Fibroblast of lung (primary cell): ENCODE measurements at regions not wholly inside any gene's neighbourhood (a gene's known extent, or its start where the extent isn't known, plus 50 kb on each side); places are given as distances from the start of the nearest gene placed in this dataset.

Experiments used
- CTCF ChIP-seq, 2 donors: IDR thresholded peaks in 1 of 2; conservative IDR thresholded peaks in 1 of 2; 1 replicate in 1 of 2; 2 replicates in 1 of 2; pipeline ENCODE4 v1.5.1; 2011 to 2012; ENCODE audit warnings: low read length in 2 of 2, control low read depth in 1 of 2, inconsistent platforms in 1 of 2, low read depth in 1 of 2, mild to moderate bottlenecking in 1 of 2
- EZH2 ChIP-seq: IDR thresholded peaks from 2 replicates; pipeline ENCODE4 v1.5.1; 2012; ENCODE audit warnings: low read length, control low read depth, mild to moderate bottlenecking; ENCODE audit errors: missing control alignments

DNA sequence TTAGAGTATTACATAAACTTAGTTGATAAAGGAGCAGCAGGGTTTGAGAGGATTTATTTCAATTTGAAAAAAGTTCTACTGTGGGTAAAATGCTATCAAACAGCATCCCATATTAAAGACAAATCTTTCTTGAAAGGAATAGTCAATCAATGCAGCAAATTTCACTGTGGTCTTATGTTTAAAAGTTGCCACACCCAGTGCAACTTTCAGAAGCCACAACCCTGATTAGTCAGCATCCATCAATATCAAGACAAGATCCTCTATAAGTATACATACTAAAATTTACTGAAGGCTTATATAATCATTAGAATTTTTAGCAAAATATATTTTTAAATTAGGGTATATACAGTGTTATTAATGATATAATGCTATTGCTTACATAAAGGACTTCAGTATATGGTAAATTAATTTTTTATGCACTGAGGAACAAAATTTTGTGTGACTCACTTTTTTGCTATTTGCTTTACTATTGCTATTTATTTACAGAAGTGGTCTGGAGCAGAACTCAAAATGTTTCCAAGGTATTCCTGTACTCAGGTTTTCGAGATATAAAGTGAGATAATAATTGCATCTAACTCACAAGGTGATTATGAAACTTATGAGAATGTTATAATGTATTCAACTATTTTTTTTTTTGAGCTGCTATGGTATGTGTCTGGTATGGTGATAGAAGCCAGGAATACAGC is 1127.6 kb downstream of the ADGRL3 start:
- TF ChIP-seq CTCF (conservative IDR thresholded peaks at IDR 0.05 in 1 of 2, IDR thresholded peaks at IDR 0.05 in 1 of 2; ENCODE audit: low read depth in 1 of 2, low read length in 2 of 2) (no peak), EZH2 (no peak)
